ENCODE measurements at regions not wholly inside any gene's neighbourhood (a gene's known extent, or its start where the extent isn't known, plus 50 kb on each side); places are given as distances from the start of the nearest gene placed in this dataset.

DNA sequence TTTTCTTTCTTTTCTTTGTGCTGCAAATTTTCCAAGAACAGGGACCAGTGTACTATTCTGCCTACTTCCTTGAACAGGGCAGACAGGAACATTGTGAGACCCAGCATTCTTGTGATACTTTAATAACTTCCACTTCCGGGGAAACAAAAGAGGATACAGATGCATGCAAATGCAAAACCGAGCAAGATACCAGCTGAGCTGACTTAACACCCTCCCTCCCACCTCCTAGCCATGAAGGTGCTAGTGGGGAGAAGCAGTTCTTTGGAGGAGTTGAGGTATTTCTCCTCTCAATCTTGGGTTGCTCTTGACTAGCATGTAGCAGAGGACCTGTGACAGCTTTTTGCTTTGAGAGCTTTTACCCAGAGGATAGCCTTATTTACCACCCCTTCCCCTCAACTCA is 111.2 kb downstream of the KLF5 start:
- BruUV-seq (replicated peaks) = no TSS peak
- intact Hi-C loops (cut with micrococcal nuclease; ENCODE audit: unreplicated experiment) (no loop called here), in situ Hi-C loops (cut with HindIII; ENCODE audit: low pct_unique_long_range_greater_than_20kb, low sequenced_read_pairs) (no loop called here)
- DNase-seq (ENCODE audit: low read depth, low spot score) (no peak), ATAC-seq (no peak)
- Histone ChIP-seq H3K27me3 (ENCODE audit: control insufficient read depth, insufficient read depth, low read length) (no peaks in the 10 kb centered on the region), H3K27ac (ENCODE audit: low read length) (no peak overlapping the region), H3K9me3 (ENCODE audit: control insufficient read depth, insufficient read depth, low read depth, low read length) (no peaks in the 10 kb centered on the region), H3K36me3 (ENCODE audit: control insufficient read depth, insufficient read depth, low read length) (no peaks in the 10 kb centered on the region), H3K4me3 (ENCODE audit: low read depth in 2 of 2, low read length in 2 of 2) (no peak overlapping the region), H3K4me1 (ENCODE audit: control insufficient read depth, insufficient read depth, low read length) (no peaks in the 10 kb centered on the region)
- POLR2A ChIA-PET = no interaction called here
- CTCF ChIA-PET = no interaction called here
- no peak for TF ChIP-seq SIN3A (IDR thresholded peaks at IDR 0.05; ENCODE audit: borderline replicate concordance, insufficient read depth, low read depth, low read length)
- TF ChIP-seq TCF7L2 (IDR thresholded peaks at IDR 0.05; ENCODE audit: low read depth, low read length) = no peak
- no peak for TF ChIP-seq POLR2AphosphoS5 (IDR thresholded peaks at IDR 0.05; ENCODE audit: low read depth, low read length)
- TF ChIP-seq, protein P1, sequence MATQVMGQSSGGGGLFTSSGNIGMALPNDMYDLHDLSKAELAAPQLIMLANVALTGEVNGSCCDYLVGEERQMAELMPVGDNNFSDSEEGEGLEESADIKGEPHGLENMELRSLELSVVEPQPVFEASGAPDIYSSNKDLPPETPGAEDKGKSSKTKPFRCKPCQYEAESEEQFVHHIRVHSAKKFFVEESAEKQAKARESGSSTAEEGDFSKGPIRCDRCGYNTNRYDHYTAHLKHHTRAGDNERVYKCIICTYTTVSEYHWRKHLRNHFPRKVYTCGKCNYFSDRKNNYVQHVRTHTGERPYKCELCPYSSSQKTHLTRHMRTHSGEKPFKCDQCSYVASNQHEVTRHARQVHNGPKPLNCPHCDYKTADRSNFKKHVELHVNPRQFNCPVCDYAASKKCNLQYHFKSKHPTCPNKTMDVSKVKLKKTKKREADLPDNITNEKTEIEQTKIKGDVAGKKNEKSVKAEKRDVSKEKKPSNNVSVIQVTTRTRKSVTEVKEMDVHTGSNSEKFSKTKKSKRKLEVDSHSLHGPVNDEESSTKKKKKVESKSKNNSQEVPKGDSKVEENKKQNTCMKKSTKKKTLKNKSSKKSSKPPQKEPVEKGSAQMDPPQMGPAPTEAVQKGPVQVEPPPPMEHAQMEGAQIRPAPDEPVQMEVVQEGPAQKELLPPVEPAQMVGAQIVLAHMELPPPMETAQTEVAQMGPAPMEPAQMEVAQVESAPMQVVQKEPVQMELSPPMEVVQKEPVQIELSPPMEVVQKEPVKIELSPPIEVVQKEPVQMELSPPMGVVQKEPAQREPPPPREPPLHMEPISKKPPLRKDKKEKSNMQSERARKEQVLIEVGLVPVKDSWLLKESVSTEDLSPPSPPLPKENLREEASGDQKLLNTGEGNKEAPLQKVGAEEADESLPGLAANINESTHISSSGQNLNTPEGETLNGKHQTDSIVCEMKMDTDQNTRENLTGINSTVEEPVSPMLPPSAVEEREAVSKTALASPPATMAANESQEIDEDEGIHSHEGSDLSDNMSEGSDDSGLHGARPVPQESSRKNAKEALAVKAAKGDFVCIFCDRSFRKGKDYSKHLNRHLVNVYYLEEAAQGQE (IDR thresholded peaks at IDR 0.05; ENCODE audit: insufficient read depth in 1 of 2, low read depth in 2 of 2, low read length in 1 of 2) = no peak
- TF ChIP-seq, protein P2, sequence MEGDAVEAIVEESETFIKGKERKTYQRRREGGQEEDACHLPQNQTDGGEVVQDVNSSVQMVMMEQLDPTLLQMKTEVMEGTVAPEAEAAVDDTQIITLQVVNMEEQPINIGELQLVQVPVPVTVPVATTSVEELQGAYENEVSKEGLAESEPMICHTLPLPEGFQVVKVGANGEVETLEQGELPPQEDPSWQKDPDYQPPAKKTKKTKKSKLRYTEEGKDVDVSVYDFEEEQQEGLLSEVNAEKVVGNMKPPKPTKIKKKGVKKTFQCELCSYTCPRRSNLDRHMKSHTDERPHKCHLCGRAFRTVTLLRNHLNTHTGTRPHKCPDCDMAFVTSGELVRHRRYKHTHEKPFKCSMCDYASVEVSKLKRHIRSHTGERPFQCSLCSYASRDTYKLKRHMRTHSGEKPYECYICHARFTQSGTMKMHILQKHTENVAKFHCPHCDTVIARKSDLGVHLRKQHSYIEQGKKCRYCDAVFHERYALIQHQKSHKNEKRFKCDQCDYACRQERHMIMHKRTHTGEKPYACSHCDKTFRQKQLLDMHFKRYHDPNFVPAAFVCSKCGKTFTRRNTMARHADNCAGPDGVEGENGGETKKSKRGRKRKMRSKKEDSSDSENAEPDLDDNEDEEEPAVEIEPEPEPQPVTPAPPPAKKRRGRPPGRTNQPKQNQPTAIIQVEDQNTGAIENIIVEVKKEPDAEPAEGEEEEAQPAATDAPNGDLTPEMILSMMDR (IDR thresholded peaks at IDR 0.05) = no peak

DNA sequence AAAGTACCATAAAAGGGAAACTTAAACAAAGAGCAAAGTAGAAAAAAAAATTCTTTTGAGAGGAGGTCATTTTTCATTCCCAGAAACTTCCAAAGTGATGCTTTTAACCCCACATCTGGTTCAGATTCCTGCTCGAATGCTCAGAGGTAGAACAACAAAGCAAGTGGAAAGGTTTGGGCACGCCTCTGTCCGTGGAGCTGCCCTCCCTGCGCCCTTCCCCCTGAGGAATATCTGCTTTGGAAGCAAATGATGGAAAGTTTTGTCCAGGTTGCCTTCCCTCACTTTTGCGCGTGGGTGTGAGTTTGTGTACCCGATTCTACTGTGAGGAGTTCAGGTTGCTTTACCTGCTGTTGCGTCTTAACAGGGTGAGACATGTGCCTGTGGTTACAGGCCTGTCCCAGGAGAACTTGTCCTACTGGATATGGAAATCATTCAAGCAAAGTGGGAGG is 110.2 kb downstream of the KLF5 start:
- no peaks in the 10 kb centered on the region for H3K27me3 ChIP-seq (ENCODE audit: control insufficient read depth, insufficient read depth, low read length)
- H3K4me1 ChIP-seq (ENCODE audit: control insufficient read depth, insufficient read depth, low read length) = no peaks in the 10 kb centered on the region
- TF ChIP-seq, protein P1 (IDR thresholded peaks at IDR 0.05; ENCODE audit: insufficient read depth in 1 of 2, low read depth in 2 of 2, low read length in 1 of 2) = no peak
- TF ChIP-seq SIN3A (IDR thresholded peaks at IDR 0.05; ENCODE audit: borderline replicate concordance, insufficient read depth, low read depth, low read length) (no peak), TCF7L2 (IDR thresholded peaks at IDR 0.05; ENCODE audit: low read depth, low read length) (no peak), POLR2AphosphoS5 (IDR thresholded peaks at IDR 0.05; ENCODE audit: low read depth, low read length) (no peak)
- TF ChIP-seq, protein P2 (IDR thresholded peaks at IDR 0.05) = no peak
- no peak overlapping the region for H3K4me3 ChIP-seq (ENCODE audit: low read depth in 2 of 2, low read length in 2 of 2)
- H3K36me3 ChIP-seq (ENCODE audit: control insufficient read depth, insufficient read depth, low read length) = no peaks in the 10 kb centered on the region
- no peaks in the 10 kb centered on the region for H3K9me3 ChIP-seq (ENCODE audit: control insufficient read depth, insufficient read depth, low read depth, low read length)
- in situ Hi-C loops (cut with HindIII; ENCODE audit: low pct_unique_long_range_greater_than_20kb, low sequenced_read_pairs) (no loop called here), intact Hi-C loops (cut with micrococcal nuclease; ENCODE audit: unreplicated experiment) (no loop called here)
- BruUV-seq (replicated peaks) = no TSS peak
- no peak for DNase-seq (ENCODE audit: low read depth, low spot score)
- ChIA-PET POLR2A (no interaction called here), CTCF (interaction anchor here (0.6 kb wide), 1 partner anchor 40 kb away, joined by 8 read pairs; no protein-coding TSS in a partner anchor)
- ATAC-seq = no peak
- H3K27ac ChIP-seq (ENCODE audit: low read length) = no peak overlapping the region
